ENCODE measurements at regions not wholly inside any gene's neighbourhood (a gene's known extent, or its start where the extent isn't known, plus 50 kb on each side); places are given as distances from the start of the nearest gene placed in this dataset.
A peak's percentile ranks its signal among the peaks of the same experiment; 100 is the strongest.

DNA sequence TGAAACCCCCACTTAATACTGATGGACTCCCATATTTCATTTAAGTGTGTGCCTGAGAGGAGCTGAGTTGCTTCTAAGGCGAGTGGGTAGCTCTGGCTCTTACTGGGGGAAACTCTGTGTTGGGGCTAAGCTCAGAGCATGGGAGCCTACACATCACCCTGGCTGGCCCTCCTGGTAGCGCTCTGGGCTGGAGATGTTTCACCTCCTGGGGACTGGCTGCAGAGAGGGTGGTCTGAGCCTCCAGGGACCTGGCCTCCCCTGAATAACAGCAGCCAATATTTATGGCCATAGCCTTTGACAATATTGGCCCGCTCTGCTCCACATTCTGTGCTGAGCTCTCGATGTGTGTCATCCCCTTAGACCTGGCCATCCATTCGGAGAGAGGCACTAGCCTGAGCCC lies 316.5 kb downstream of the ZNF536 start:
- TF ChIP-seq, protein P1, sequence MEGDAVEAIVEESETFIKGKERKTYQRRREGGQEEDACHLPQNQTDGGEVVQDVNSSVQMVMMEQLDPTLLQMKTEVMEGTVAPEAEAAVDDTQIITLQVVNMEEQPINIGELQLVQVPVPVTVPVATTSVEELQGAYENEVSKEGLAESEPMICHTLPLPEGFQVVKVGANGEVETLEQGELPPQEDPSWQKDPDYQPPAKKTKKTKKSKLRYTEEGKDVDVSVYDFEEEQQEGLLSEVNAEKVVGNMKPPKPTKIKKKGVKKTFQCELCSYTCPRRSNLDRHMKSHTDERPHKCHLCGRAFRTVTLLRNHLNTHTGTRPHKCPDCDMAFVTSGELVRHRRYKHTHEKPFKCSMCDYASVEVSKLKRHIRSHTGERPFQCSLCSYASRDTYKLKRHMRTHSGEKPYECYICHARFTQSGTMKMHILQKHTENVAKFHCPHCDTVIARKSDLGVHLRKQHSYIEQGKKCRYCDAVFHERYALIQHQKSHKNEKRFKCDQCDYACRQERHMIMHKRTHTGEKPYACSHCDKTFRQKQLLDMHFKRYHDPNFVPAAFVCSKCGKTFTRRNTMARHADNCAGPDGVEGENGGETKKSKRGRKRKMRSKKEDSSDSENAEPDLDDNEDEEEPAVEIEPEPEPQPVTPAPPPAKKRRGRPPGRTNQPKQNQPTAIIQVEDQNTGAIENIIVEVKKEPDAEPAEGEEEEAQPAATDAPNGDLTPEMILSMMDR (IDR thresholded peaks at IDR 0.05): no peak
- TF ChIP-seq POLR2A (IDR thresholded peaks at IDR 0.05) (no peak), EP300 (IDR thresholded peaks at IDR 0.05) (no peak)
- H3K27ac ChIP-seq: peak overlapping the region in 1 of 4 donors; percentile 59
- H3K9me3 ChIP-seq: no peaks in the 10 kb centered on the region
- no peak for DNase-seq (ENCODE audit: low spot score in 2 of 2)
- H3K4me1 ChIP-seq: peaks cover 0 to 65% (median 10%) of the 10 kb centered on the region in 4 donors
- H3K4me3 ChIP-seq: no peak overlapping the region
- 91 to 96% methylated on average over 5 of the region's 5 CpGs for WGBS, 2 donors
- H3K27me3 ChIP-seq: no peaks in the 10 kb centered on the region
- H3K36me3 ChIP-seq: no peaks in the 10 kb centered on the region

GRCh38 chr19:30686826-30687566 lies 314.8 kb downstream of the ZNF536 start:
- TF ChIP-seq, protein P1 (IDR thresholded peaks at IDR 0.05): no peak
- TF ChIP-seq EP300 (IDR thresholded peaks at IDR 0.05) (no peak), POLR2A (IDR thresholded peaks at IDR 0.05) (no peak)
- peak overlapping the region in 2 of 4 donors; percentile 7 to 37 for H3K4me3 ChIP-seq
- peak overlapping the region in 3 of 4 donors; percentile 8 to 69 (median 57) for H3K27ac ChIP-seq
- no peaks in the 10 kb centered on the region for H3K36me3 ChIP-seq
- H3K9me3 ChIP-seq: no peaks in the 10 kb centered on the region
- peaks cover 0 to 65% (median 8%) of the 10 kb centered on the region in 4 donors for H3K4me1 ChIP-seq
- H3K27me3 ChIP-seq: no peaks in the 10 kb centered on the region
- DNase-seq (ENCODE audit: low spot score in 2 of 2): no peak
- WGBS, 2 donors: 27 to 32% methylated on average over 16 of the region's 16 CpGs

GRCh38 chr19:30686176-30686820 lies 314.1 kb downstream of the ZNF536 start:
- WGBS, 2 donors: 51 to 54% methylated on average over 23 of the region's 23 CpGs
- DNase-seq (ENCODE audit: low spot score in 2 of 2): no peak
- TF ChIP-seq POLR2A (IDR thresholded peaks at IDR 0.05): no peak
- TF ChIP-seq, protein P1 (IDR thresholded peaks at IDR 0.05): peak; percentile 9 to 45 (median 22)
- TF ChIP-seq EP300 (IDR thresholded peaks at IDR 0.05): no peak
- Histone ChIP-seq H3K4me3 (peak overlapping the region in 3 of 4 donors; percentile 7 to 37 (median 29)), H3K27ac (peak overlapping the region in 3 of 4 donors; percentile 8 to 69 (median 57)), H3K4me1 (peaks cover 0 to 65% (median 4%) of the 10 kb centered on the region in 4 donors), H3K36me3 (no peaks in the 10 kb centered on the region), H3K9me3 (no peaks in the 10 kb centered on the region), H3K27me3 (no peaks in the 10 kb centered on the region)

- WGBS, 2 donors: 77 to 80% methylated on average over 13 of the region's 13 CpGs
- DNase-seq (ENCODE audit: low spot score in 2 of 2): no peak
These were observed 313.3 kb downstream of the ZNF536 start for GRCh38 chr19:30685426-30686000.

More at GRCh38 chr19:30685426-30686000, 313.3 kb downstream of the ZNF536 start:
- Histone ChIP-seq H3K27ac (no peak overlapping the region), H3K9me3 (no peaks in the 10 kb centered on the region), H3K4me1 (peaks cover 0 to 57% (median 1%) of the 10 kb centered on the region in 4 donors), H3K4me3 (no peak overlapping the region), H3K27me3 (no peaks in the 10 kb centered on the region), H3K36me3 (no peaks in the 10 kb centered on the region)
- TF ChIP-seq POLR2A (IDR thresholded peaks at IDR 0.05) (no peak), EP300 (IDR thresholded peaks at IDR 0.05) (no peak)
- TF ChIP-seq, protein P1 (IDR thresholded peaks at IDR 0.05): no peak

Data from tibial nerve (tissue), 4 donors.